GM21529 (cell line): ENCODE measurements at regions not wholly inside any gene's neighbourhood (a gene's known extent, or its start where the extent isn't known, plus 50 kb on each side); places are given as distances from the start of the nearest gene placed in this dataset.
A peak's percentile ranks its signal among the peaks of the same experiment; 100 is the strongest.

Source experiments
- ATAC-seq: cut with Tn5 transposase; IDR thresholded peaks from one replicate; pipeline ENCODE4 v1.9.1; 2021; ENCODE audit not compliant: unreplicated experiment

GRCh38 chr10:69715899-69716606 is 85.7 kb upstream of the COL13A1 start:
- ATAC-seq, result no peak

GRCh38 chr10:69716711-69717560 is 84.8 kb upstream of the COL13A1 start:
- ATAC-seq, result no peak

- ATAC-seq, result no peak
Measured at GRCh38 chr10:69718951-69719350, 82.8 kb upstream of the COL13A1 start.

GRCh38 chr10:69721690-69722310 is 79.9 kb upstream of the COL13A1 start:
- ATAC-seq, result no peak

- no peak for ATAC-seq
Measured at GRCh38 chr10:69723653-69724052, 78.1 kb upstream of the COL13A1 start.

GRCh38 chr10:69726850-69727249 is 74.9 kb upstream of the COL13A1 start:
- no peak for ATAC-seq

- no peak for ATAC-seq
Measured at GRCh38 chr10:69728335-69728870, 73.3 kb upstream of the COL13A1 start.

GRCh38 chr10:69729326-69730048 is 72.2 kb upstream of the COL13A1 start:
- no peak for ATAC-seq

GRCh38 chr10:69730251-69731156 is 71.2 kb upstream of the COL13A1 start:
- no peak for ATAC-seq

GRCh38 chr10:69731184-69731583 is 70.5 kb upstream of the COL13A1 start:
- ATAC-seq, result no peak

- ATAC-seq, result no peak
Measured at GRCh38 chr10:69731698-69732097, 70.0 kb upstream of the COL13A1 start.

GRCh38 chr10:69732147-69732825 is 69.4 kb upstream of the COL13A1 start:
- no peak for ATAC-seq

GRCh38 chr10:69732826-69733150 is 68.9 kb upstream of the COL13A1 start:
- ATAC-seq, result no peak

- no peak for ATAC-seq
Measured at GRCh38 chr10:69733791-69734261, 67.9 kb upstream of the COL13A1 start.

GRCh38 chr10:69734416-69734796 is 67.3 kb upstream of the COL13A1 start:
- ATAC-seq, result no peak

- ATAC-seq, result peak; percentile 42
Measured at GRCh38 chr10:69734797-69735468, 66.8 kb upstream of the COL13A1 start.

- no peak for ATAC-seq
Measured at GRCh38 chr10:69736886-69737641, 64.6 kb upstream of the COL13A1 start.

- ATAC-seq, result no peak
Measured at GRCh38 chr10:69738071-69738470, 63.6 kb upstream of the COL13A1 start.
